Parathyroid adenoma (tissue), 2 donors: ENCODE measurements at regions not wholly inside any gene's neighbourhood (a gene's known extent, or its start where the extent isn't known, plus 50 kb on each side); places are given as distances from the start of the nearest gene placed in this dataset.

Source experiments
- H2AFZ ChIP-seq: fragments of 300-600 bp; sonication (generic); one replicate; pipeline ENCODE4 v1.7.0; 2017; ENCODE audit warnings: antibody characterized with exemption, mild to moderate bottlenecking
- H3K27ac ChIP-seq: fragments of 300-600 bp; sonication (generic); one replicate; pipeline ENCODE4 v1.7.0; 2017
- H3K27me3 ChIP-seq: fragments of 300-600 bp; sonication (generic); one replicate; pipeline ENCODE4 v1.7.0; 2017; ENCODE audit warnings: low read length; ENCODE audit not compliant: control insufficient read depth, insufficient read depth
- H3K36me3 ChIP-seq: fragments of 300-600 bp; sonication (generic); one replicate; pipeline ENCODE4 v1.7.0; 2017; ENCODE audit warnings: low read length; ENCODE audit not compliant: control insufficient read depth, insufficient read depth
- H3K4me1 ChIP-seq: fragments of 300-600 bp; sonication (generic); one replicate; pipeline ENCODE4 v1.7.0; 2017; ENCODE audit warnings: control low read depth
- H3K4me2 ChIP-seq: fragments of 300-600 bp; sonication (generic); one replicate; pipeline ENCODE4 v1.7.0; 2017; ENCODE audit warnings: low read length
- H3K4me3 ChIP-seq: fragments of 300-600 bp; sonication (generic); one replicate; pipeline ENCODE4 v1.7.0; 2017; ENCODE audit warnings: low read depth, low read length
- H3K79me2 ChIP-seq: fragments of 300-600 bp; sonication (generic); one replicate; pipeline ENCODE4 v1.7.0; 2017; ENCODE audit warnings: control low read depth
- H3K9ac ChIP-seq: fragments of 300-600 bp; sonication (generic); one replicate; pipeline ENCODE4 v1.7.0; 2017; ENCODE audit warnings: mild to moderate bottlenecking
- H3K9me3 ChIP-seq: fragments of 300-600 bp; sonication (generic); one replicate; pipeline ENCODE4 v1.7.0; 2017; ENCODE audit warnings: low read length; ENCODE audit not compliant: control insufficient read depth
- TF ChIP-seq, protein P1 (sequence below): fragments of 300-600 bp; sonication (generic); IDR thresholded peaks from one replicate; pipeline ENCODE4 v1.7.0; 2017; ENCODE audit warnings: antibody characterized with exemption, mild to moderate bottlenecking
- donor health status: primary hyperparathyroidism.

DNA sequence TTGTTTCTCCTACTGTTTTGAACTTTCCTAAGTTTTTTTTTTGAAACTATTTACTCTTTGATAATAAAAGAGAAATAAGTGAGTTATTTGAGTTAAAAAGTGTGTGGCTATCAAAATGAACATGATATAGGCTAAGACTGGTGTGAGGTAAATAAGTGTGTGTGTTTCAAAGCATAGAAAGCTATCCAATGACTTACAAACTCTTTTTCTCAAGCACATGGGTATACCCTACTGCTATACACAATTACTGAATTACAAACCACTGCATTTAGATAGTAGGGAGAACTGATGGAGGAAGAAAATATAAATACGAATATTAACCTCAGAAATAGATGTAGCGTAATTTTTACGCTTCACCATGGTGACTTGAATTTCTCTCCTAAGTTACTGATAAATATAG is 305.8 kb upstream of the ANXA10 start:
- H3K9ac ChIP-seq, result no peak overlapping the region
- H3K4me1 ChIP-seq, result no peaks in the 10 kb centered on the region
- no peak overlapping the region for H2AFZ ChIP-seq
- no peaks in the 10 kb centered on the region for H3K9me3 ChIP-seq
- H3K4me3 ChIP-seq, result no peak overlapping the region
- H3K79me2 ChIP-seq, result no peaks in the 10 kb centered on the region
- TF ChIP-seq, protein P1, sequence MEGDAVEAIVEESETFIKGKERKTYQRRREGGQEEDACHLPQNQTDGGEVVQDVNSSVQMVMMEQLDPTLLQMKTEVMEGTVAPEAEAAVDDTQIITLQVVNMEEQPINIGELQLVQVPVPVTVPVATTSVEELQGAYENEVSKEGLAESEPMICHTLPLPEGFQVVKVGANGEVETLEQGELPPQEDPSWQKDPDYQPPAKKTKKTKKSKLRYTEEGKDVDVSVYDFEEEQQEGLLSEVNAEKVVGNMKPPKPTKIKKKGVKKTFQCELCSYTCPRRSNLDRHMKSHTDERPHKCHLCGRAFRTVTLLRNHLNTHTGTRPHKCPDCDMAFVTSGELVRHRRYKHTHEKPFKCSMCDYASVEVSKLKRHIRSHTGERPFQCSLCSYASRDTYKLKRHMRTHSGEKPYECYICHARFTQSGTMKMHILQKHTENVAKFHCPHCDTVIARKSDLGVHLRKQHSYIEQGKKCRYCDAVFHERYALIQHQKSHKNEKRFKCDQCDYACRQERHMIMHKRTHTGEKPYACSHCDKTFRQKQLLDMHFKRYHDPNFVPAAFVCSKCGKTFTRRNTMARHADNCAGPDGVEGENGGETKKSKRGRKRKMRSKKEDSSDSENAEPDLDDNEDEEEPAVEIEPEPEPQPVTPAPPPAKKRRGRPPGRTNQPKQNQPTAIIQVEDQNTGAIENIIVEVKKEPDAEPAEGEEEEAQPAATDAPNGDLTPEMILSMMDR, result no peak
- H3K36me3 ChIP-seq, result no peaks in the 10 kb centered on the region
- no peak overlapping the region for H3K27ac ChIP-seq
- no peaks in the 10 kb centered on the region for H3K27me3 ChIP-seq
- no peak overlapping the region for H3K4me2 ChIP-seq

- no peak overlapping the region for H3K27ac ChIP-seq
- H3K27me3 ChIP-seq, result no peaks in the 10 kb centered on the region
- no peak overlapping the region for H3K4me2 ChIP-seq
- H2AFZ ChIP-seq, result no peak overlapping the region
- H3K9ac ChIP-seq, result no peak overlapping the region
- TF ChIP-seq, protein P1, result no peak
- H3K79me2 ChIP-seq, result no peaks in the 10 kb centered on the region
- H3K9me3 ChIP-seq, result no peaks in the 10 kb centered on the region
- H3K4me1 ChIP-seq, result no peaks in the 10 kb centered on the region
- no peaks in the 10 kb centered on the region for H3K36me3 ChIP-seq
- no peak overlapping the region for H3K4me3 ChIP-seq
These were observed 305.1 kb upstream of the ANXA10 start for GRCh38 chr4:167787231-167787630.

GRCh38 chr4:167802463-167803212 is 289.7 kb upstream of the ANXA10 start:
- no peak overlapping the region for H3K4me2 ChIP-seq
- no peak overlapping the region for H3K9ac ChIP-seq
- H3K36me3 ChIP-seq, result no peaks in the 10 kb centered on the region
- H3K4me3 ChIP-seq, result no peak overlapping the region
- H3K27me3 ChIP-seq, result no peaks in the 10 kb centered on the region
- no peaks in the 10 kb centered on the region for H3K79me2 ChIP-seq
- no peaks in the 10 kb centered on the region for H3K4me1 ChIP-seq
- H3K9me3 ChIP-seq, result no peaks in the 10 kb centered on the region
- H3K27ac ChIP-seq, result no peak overlapping the region
- H2AFZ ChIP-seq, result no peak overlapping the region
- TF ChIP-seq, protein P1, result no peak

DNA sequence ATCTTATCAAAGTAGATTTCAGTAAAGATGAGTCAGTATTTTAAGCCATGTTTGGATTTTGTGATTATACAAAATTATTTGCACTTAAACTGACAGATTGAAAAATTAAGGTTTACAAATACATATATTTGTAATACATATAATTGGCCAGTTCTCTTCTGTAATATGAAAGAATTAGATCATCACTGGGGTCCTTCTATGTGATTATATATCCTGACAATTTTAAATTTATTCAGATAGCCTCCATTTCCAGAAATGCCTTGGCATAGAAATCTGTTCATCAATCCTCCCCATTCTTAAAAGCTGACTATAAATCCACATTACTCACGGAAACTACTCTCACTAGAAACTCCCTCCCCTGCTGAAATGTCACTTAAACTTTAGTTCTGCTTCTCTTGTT is 280.4 kb upstream of the ANXA10 start:
- TF ChIP-seq, protein P1, result no peak

GRCh38 chr4:167826281-167826680 is 266.1 kb upstream of the ANXA10 start:
- Histone ChIP-seq H3K27me3 (no peaks in the 10 kb centered on the region), H3K4me2 (no peak overlapping the region), H3K79me2 (no peaks in the 10 kb centered on the region), H3K36me3 (no peaks in the 10 kb centered on the region), H3K27ac (no peak overlapping the region), H3K9ac (no peak overlapping the region), H3K4me1 (no peaks in the 10 kb centered on the region), H2AFZ (no peak overlapping the region), H3K9me3 (no peaks in the 10 kb centered on the region), H3K4me3 (no peak overlapping the region)
- TF ChIP-seq, protein P1, result no peak

More for the DNA sequence above, 280.4 kb upstream of the ANXA10 start:
- Histone ChIP-seq H3K27ac (no peak overlapping the region), H3K9me3 (no peaks in the 10 kb centered on the region), H3K4me1 (no peaks in the 10 kb centered on the region), H3K79me2 (no peaks in the 10 kb centered on the region), H3K36me3 (no peaks in the 10 kb centered on the region), H3K9ac (no peak overlapping the region), H3K4me3 (no peak overlapping the region), H3K27me3 (no peaks in the 10 kb centered on the region), H3K4me2 (no peak overlapping the region), H2AFZ (no peak overlapping the region)
